Astrocyte (in vitro differentiated cells and primary cell): ENCODE measurements at regions not wholly inside any gene's neighbourhood (a gene's known extent, or its start where the extent isn't known, plus 50 kb on each side); places are given as distances from the start of the nearest gene placed in this dataset.

Experiments used
- EZH2 ChIP-seq: IDR thresholded peaks from 2 replicates; pipeline ENCODE4 v1.6.1; 2012; ENCODE audit warnings: mild to moderate bottlenecking, low read length, inconsistent platforms; ENCODE audit not compliant: insufficient read depth
- TF ChIP-seq, protein P1 (sequence below): IDR thresholded peaks from 2 replicates; pipeline ENCODE4 v1.5.1; 2011; ENCODE audit warnings: low read depth, mild to moderate bottlenecking, inconsistent platforms, low read length, moderate library complexity; ENCODE audit not compliant: insufficient read depth

DNA sequence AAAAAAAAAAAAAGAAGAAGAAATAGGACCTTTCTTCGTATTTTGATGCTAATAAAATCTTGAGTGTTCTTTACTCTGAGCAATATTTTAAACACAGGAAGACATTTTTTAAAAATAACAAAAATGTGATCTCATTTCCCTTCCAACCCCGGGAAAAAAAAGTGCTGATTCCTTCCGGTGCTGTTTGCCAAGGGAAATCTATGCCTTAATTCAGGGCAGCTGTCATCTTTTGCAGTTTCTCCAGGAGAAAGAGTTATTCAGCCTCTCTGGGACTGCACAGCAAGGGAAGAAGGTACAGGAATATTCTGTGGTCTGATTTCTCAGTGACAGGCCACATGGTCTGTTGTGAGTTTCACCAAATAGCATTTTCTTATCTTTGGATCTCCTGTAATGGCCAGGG, 291.9 kb upstream of the IRX1 start:
- TF ChIP-seq, protein P1, sequence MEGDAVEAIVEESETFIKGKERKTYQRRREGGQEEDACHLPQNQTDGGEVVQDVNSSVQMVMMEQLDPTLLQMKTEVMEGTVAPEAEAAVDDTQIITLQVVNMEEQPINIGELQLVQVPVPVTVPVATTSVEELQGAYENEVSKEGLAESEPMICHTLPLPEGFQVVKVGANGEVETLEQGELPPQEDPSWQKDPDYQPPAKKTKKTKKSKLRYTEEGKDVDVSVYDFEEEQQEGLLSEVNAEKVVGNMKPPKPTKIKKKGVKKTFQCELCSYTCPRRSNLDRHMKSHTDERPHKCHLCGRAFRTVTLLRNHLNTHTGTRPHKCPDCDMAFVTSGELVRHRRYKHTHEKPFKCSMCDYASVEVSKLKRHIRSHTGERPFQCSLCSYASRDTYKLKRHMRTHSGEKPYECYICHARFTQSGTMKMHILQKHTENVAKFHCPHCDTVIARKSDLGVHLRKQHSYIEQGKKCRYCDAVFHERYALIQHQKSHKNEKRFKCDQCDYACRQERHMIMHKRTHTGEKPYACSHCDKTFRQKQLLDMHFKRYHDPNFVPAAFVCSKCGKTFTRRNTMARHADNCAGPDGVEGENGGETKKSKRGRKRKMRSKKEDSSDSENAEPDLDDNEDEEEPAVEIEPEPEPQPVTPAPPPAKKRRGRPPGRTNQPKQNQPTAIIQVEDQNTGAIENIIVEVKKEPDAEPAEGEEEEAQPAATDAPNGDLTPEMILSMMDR: no peak
- TF ChIP-seq EZH2: no peak
